ENCODE measurements at regions not wholly inside any gene's neighbourhood (a gene's known extent, or its start where the extent isn't known, plus 50 kb on each side); places are given as distances from the start of the nearest gene placed in this dataset.

GRCh38 chr2:3065928-3066327, 311.7 kb downstream of the EIPR1 start:
- intact Hi-C loops (cut with DNase I; ENCODE audit: low total_unique reads), result no loop called here
- TF ChIP-seq POLR2A (IDR thresholded peaks at IDR 0.05) (no peak), POLR2AphosphoS5 (IDR thresholded peaks at IDR 0.05) (no peak), CTCF (IDR thresholded peaks at IDR 0.05 in 8 of 11, conservative IDR thresholded peaks at IDR 0.05 in 3 of 11) (no peak)
- Histone ChIP-seq H3K27ac (no peak overlapping the region), H3K36me3 (no peaks in the 10 kb centered on the region), H3K9me3 (no peaks in the 10 kb centered on the region), H3K4me1 (no peaks in the 10 kb centered on the region), H3K4me3 (no peak overlapping the region), H3K27me3 (replicated peaks in 1 of 7) (peaks cover 0 to 12% (median 0%) of the 10 kb centered on the region in 7 donors)
- WGBS, 5 donors, result 74 to 80% (median 78%) methylated on average over 5 of the region's 5 CpGs
- DNase-seq, result no peak

GRCh38 chr2:3062476-3063260, 314.9 kb downstream of the EIPR1 start:
- Histone ChIP-seq H3K36me3 (no peaks in the 10 kb centered on the region), H3K27me3 (replicated peaks in 1 of 7) (peaks cover 0 to 12% (median 0%) of the 10 kb centered on the region in 7 donors), H3K9me3 (no peaks in the 10 kb centered on the region), H3K27ac (no peak overlapping the region), H3K4me1 (no peaks in the 10 kb centered on the region), H3K4me3 (no peak overlapping the region)
- WGBS, 5 donors, result 88 to 94% (median 92%) methylated on average over 7 to 15 of the region's 15 CpGs
- no peak for TF ChIP-seq POLR2AphosphoS5 (IDR thresholded peaks at IDR 0.05)
- no peak for TF ChIP-seq POLR2A (IDR thresholded peaks at IDR 0.05)
- TF ChIP-seq CTCF (IDR thresholded peaks at IDR 0.05 in 8 of 11, conservative IDR thresholded peaks at IDR 0.05 in 3 of 11), result no peak
- intact Hi-C loops (cut with DNase I; ENCODE audit: low total_unique reads), result no loop called here
- no peak for DNase-seq

- no peak for TF ChIP-seq CTCF (IDR thresholded peaks at IDR 0.05 in 8 of 11, conservative IDR thresholded peaks at IDR 0.05 in 3 of 11)
- no peak for TF ChIP-seq POLR2A (IDR thresholded peaks at IDR 0.05)
- Histone ChIP-seq H3K9me3 (peaks cover 0 to 7% (median 0%) of the 10 kb centered on the region in 8 donors), H3K4me1 (no peaks in the 10 kb centered on the region), H3K4me3 (no peak overlapping the region), H3K27ac (no peak overlapping the region), H3K27me3 (replicated peaks in 1 of 7) (peaks cover 0 to 12% (median 0%) of the 10 kb centered on the region in 7 donors), H3K36me3 (no peaks in the 10 kb centered on the region)
- WGBS, 5 donors, result 82 to 89% (median 86%) methylated on average over 16 of the region's 16 CpGs
- intact Hi-C loops (cut with DNase I; ENCODE audit: low total_unique reads), result no loop called here
- no peak for DNase-seq
Observed at GRCh38 chr2:3060049-3060448, 317.6 kb downstream of the EIPR1 start.

GRCh38 chr2:3059141-3059925, 318.3 kb downstream of the EIPR1 start:
- Histone ChIP-seq H3K4me1 (no peaks in the 10 kb centered on the region), H3K27ac (no peak overlapping the region), H3K9me3 (peaks cover 0 to 7% (median 0%) of the 10 kb centered on the region in 8 donors), H3K27me3 (replicated peaks in 1 of 7) (peaks cover 0 to 8% (median 0%) of the 10 kb centered on the region in 7 donors), H3K4me3 (no peak overlapping the region), H3K36me3 (no peaks in the 10 kb centered on the region)
- 78 to 86% (median 80%) methylated on average over 34 to 37 of the region's 37 CpGs for WGBS, 5 donors
- no peak for TF ChIP-seq POLR2AphosphoS5 (IDR thresholded peaks at IDR 0.05)
- TF ChIP-seq POLR2A (IDR thresholded peaks at IDR 0.05), result no peak
- no peak for TF ChIP-seq CTCF (IDR thresholded peaks at IDR 0.05 in 8 of 11, conservative IDR thresholded peaks at IDR 0.05 in 3 of 11)
- intact Hi-C loops (cut with DNase I; ENCODE audit: low total_unique reads), result no loop called here
- no peak for DNase-seq

All from spleen (tissue), 11 donors.